Limb (tissue), 2 donors: ENCODE measurements at regions not wholly inside any gene's neighbourhood (a gene's known extent, or its start where the extent isn't known, plus 50 kb on each side); places are given as distances from the start of the nearest gene placed in this dataset.

Experiments used
- DNase-seq, 2 donors: peaks; one replicate each; pipeline ENCODE4 v3.0.0-alpha.2; 2016; ENCODE audit errors: extremely low spot score in 2 of 2

- no peak for DNase-seq
Measured at GRCh38 chr12:107319533-107320032, 226.2 kb upstream of the CRY1 start.

DNA sequence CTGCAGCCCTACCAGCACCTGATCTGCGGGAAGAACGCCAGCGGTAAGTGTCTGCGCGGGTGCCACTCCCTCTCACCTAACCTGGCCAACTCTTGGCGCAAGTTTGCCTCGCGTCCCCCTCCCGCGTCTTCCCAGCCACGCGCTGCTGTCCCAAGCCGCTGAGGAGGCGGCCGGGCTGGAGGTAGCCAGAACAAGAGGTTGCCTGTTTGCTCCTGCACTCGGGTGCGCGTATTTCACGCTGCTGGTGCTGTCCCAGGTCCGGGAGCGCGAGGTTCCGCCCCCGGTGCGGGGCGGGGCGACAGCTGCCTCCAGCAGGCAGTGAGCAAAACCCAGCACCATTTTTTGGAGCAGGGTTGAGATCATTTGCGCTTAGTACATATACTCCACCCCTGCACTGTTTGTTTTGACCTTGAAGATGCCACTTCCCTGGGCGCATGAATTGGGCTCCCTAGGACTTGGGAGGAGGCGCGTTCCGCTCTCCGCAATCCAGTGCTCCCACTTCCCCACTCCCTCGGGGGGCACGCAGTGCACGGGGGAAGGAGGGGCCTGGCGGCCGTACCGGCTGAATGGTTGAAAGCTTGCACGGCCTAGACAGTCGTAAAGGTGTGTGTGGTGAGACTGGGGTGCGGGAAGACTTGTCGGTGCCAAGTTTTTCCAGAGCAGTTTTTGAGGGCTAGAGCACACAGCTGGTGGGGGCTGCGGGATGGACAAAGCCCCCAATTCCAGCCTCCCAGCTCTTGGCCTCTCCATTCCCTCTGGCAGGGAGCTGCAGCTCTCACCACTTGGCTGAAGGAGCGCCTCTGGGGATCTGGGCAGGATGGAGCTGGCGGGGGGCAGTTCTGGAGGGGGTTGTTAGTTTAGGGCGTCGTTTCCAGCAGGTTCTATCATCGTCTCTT lies 226.9 kb upstream of the CRY1 start:
- peak; percentile 34 to 77 for DNase-seq

- DNase-seq = peak; percentile 67 to 80
Measured at GRCh38 chr12:107320929-107321631, 227.7 kb upstream of the CRY1 start.

DNA sequence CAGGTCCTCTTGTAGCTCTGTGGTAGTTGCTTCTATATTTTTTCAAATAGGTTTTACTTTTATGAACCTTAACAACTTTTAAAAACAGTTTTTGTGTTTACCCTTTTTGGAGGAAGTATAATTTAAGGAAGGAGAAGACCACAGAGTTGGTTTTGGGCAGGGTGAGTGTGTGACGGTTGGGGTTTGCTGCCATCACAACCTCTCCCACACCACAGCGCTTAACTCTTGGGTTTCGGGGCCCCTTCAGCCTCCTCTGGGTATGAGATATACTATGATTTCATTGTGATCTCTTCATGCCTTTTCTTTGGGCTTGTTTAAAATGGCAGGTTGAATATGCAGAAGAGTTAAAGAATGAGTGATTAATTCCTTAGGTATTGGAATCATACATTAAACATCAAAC lies 228.7 kb upstream of the CRY1 start:
- no peak for DNase-seq

GRCh38 chr12:107325075-107325608 lies 231.8 kb upstream of the CRY1 start:
- DNase-seq = no peak

DNA sequence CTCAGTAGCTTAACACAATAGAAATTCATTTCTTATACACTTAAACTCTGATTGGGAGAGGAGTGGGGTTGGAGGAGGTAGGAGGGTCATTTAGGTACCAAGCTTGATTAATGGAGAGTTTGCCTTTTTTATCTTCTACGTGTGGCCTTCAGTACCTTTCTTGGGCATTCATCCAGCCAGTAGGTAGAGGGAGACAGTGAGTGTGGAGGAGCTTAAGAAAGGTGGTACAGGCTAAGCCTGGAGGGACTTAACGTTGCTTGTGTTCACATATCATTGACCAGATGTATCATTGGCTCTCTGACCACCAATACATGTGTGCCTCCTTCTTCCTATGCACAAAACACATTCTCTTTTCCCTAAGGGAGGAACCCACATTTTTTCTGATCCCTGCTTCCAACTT lies 232.9 kb upstream of the CRY1 start:
- DNase-seq = no peak

DNA sequence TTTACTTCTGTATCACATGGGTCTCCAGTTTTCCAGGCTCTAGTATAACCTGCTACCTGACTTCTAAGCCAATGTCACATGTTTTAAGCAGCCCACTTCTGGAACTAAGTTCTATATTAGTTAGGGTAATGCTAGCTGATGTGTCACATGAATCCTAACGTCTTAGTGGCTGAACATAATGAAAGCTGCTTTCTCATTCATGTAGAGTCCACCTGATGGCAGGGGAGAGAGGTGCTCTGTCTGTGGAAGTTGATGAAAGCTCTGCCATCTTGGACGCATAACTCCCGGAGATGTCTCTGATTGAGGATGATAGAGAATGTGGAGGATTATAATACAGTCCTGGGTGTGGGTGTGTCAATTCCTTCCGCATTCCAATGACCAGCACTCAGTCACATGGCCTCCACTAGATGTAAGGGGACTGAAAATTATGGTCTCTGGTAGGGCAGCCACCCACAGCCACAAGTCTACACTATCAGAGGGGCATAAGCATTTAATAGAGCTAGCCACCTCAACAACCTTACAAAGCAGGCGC lies 234.4 kb upstream of the CRY1 start:
- DNase-seq = no peak

GRCh38 chr12:107328442-107329133 lies 235.2 kb upstream of the CRY1 start:
- peak in 1 of 2 donors; percentile 32 for DNase-seq

DNA sequence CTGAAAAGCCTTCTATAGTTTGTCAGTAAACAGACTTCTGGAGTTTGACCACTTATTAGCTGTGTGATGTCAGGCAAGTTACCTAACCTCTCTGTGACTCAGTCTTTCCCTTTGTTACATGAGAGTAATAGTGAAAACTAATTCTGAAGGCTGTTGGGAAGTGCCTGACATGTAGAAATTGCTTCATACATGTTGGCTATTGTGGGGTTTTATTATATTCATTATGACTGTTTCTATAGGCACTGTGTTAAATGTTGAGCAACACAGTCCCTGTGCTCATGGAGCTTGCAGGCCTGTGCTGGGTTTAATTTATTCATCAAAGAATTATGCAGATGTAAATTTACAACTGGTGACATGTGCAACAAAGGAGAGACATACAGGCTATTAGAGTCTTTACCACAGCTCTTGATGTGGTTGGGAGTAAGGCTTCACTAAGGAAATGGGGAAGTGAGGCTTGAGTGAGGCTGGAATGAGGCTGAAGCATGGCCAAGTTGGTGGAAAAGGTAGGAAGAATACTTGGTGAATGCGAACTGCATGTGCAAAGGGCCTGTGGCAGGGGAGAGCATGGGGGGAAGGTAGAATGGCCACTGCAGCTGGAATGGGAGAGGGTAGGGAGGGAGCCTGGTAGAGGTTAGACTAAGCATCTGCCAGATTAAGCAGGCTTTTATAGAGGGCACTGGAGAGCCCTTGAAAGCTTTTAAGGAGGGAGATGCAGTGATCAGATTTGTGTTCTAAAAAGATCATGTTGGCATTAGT lies 236.4 kb upstream of the CRY1 start:
- DNase-seq = no peak

DNA sequence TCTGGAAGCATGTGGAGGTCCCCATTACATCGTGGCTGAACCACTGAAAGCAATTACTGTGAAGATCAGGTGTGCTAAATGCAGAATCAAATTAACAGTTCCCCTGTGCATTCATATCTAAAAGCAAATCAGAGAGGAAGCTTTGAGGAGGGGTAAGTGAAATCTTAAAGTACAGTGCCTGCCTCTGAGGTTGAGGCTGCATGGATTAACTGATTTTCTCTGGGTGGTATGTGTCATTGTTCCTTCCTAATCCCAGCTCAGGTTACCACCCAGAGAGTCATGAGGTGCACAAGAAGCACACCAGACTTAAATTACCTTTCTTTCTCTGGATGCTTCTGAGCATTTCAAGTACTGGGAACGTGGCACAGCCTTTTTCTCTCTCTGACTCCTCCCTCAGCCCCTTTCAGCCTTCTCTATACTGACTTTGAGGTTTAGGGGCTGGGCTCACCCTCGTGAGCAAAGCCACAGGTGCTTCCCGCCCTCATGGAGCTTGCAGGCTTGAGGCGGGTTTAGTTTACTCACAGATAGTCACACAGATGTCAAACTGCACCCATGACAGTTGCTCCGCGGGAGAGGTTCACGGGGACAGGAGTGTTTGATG lies 237.6 kb upstream of the CRY1 start:
- DNase-seq = no peak

DNA sequence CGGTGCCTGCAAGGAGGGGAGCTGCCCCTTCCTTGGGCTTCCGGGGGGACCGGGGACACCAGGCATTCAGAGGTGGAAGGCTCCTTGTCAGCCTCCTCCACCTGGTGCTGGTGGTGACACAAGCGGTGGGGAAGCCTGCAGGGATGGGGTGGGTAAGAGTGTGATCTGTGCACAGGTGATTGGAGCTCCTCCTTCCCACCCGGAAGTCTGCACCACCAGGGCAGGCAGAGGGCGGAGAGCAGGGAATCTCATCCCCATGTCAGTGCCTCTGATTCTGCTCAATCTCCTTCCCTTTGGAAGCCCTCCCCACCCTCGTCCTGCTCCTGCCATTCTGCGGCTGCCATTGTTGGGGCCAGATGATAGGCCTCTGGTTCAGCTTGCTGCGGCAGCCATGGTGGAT lies 238.1 kb upstream of the CRY1 start:
- DNase-seq = no peak

GRCh38 chr12:107331912-107332311 lies 238.6 kb upstream of the CRY1 start:
- DNase-seq = no peak

GRCh38 chr12:107332743-107333142 lies 239.4 kb upstream of the CRY1 start:
- no peak for DNase-seq

DNA sequence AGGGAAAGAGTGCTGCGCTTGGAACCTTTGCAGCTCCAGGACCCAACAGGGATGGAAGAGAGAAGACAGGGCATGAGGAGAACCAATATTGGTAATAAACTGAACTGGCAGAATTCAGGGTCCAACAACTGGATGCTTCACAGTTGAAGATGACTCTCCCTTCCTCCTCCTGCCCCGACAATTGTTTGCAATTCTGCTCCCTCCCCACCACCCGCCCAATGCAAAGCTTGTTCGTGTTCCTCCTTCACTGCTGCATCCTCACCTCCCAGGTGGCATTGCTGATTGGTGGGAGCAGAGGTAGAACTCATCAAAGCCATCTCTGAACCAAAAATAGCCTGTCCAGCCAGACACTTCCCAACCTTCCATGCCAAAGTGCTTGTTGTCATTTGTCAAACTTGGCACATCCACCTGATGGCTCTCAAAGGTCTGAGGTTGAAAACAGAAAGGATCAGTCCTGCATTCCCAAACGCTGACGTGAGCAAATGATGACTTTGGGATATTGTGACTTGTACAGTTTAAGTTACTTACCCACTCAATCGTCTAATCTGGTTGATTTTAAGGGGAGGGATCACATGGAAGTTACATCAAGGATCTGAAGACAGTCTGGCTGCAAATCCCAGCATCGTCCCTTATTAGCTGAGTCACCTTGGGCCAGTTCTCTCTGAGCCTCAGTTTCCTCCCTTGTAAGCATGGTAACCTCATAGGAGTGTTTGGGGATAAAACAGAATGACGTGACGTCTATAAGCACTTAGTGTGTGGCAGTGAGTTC lies 242.6 kb upstream of the CRY1 start:
- no peak for DNase-seq

- DNase-seq = no peak
Measured at GRCh38 chr12:107336695-107337094, 243.3 kb upstream of the CRY1 start.

DNA sequence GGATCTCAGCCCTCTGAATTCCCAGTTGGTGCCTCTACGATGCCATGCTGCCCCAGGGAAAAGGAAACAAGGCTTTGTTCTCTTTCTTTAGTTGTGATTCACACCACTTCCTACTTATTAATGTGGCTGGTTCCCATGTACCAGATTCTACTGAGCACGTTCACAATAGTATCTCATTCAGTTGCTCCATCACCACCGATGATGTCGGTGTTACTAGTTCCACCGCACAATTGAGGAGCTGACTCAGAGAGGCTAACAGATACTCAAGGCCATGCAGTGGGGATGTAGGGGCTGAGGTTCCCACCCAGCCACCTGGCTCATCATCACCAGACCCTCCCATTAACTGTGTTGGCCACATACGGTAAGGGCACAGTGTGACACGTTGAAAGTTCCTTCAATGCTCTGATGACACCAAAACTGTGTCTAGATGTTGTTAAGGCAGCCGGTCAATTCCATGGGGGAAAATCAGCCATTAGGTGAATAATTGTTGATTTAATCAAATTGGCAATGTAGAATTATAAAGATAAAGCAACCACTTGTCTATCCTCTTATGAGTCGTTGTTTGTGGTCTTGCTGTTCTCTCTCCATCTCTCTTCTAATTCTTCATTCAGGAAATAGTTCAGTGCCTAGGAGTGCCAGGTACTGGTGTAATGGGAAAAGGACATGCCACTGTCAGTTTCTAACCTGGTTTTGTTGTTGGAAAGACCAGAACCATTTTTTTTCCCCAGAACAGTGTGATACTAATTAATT lies 244.2 kb upstream of the CRY1 start:
- DNase-seq = no peak

DNA sequence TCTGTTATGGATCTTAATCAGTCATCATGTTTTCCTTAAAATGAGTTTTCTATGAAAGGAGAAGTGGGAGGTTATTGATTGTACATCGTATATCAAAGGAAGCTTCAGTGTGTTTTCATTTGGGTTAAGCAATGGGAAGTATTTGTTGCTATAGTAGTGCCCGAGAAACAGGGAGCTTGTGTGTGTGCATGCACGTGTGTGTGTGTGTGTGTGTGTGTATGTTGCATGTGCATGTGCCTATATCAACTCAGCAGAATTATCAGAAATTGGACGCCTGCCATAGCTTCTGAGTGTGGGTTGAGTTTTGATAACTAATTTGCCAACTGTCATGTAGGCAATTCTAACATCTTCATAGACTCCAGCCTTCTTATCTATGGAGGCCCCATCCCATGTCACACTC lies 246.1 kb upstream of the CRY1 start:
- no peak for DNase-seq

GRCh38 chr12:107339932-107340331 lies 246.6 kb upstream of the CRY1 start:
- no peak for DNase-seq

DNA sequence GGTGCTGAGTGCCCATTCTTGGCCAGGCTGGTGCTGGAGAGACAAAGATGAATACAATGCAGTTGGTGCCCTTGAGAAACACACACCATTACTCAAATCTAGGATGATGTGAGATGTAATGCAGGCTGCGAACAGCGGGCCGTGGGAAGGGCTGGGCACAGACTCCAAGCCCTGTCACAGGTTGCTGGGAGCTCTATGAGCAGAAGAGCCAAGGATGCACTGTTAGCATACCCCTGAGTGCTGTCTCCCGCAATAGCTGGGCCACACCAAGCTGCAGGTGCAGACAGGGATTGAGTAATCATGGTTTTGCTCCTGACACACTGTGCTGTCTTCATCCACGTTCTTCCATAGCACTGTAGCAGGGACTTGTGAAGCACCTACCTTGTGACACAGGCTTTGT lies 247.5 kb upstream of the CRY1 start:
- DNase-seq = no peak
